HG02588 (cell line): ENCODE measurements at regions not wholly inside any gene's neighbourhood (a gene's known extent, or its start where the extent isn't known, plus 50 kb on each side); places are given as distances from the start of the nearest gene placed in this dataset.
"Not testable (repeated sequence)": the region's sequence is repeated elsewhere in the genome, so short reads cannot be mapped to it uniquely, and the experiment has no call there.

Experiments used
- ATAC-seq: cut with Tn5 transposase; IDR thresholded peaks from one replicate; pipeline ENCODE4 v1.9.1; 2021; ENCODE audit warnings: mild to moderate bottlenecking, moderate library complexity; ENCODE audit not compliant: unreplicated experiment

- ATAC-seq: no peak
Observed at GRCh38 chr10:53357587-53357986, 585.0 kb upstream of the MBL2 start.

- ATAC-seq: no peak
Observed at GRCh38 chr10:53356616-53357349, 584.2 kb upstream of the MBL2 start.

- not testable (repeated sequence) for ATAC-seq
Observed at GRCh38 chr10:53342531-53342930, 569.9 kb upstream of the MBL2 start.

- ATAC-seq: not testable (repeated sequence)
Observed at GRCh38 chr10:53338199-53338598, 565.6 kb upstream of the MBL2 start.

GRCh38 chr10:53335803-53336422 lies 563.3 kb upstream of the MBL2 start:
- not testable (repeated sequence) for ATAC-seq

GRCh38 chr10:53331460-53331859 lies 558.9 kb upstream of the MBL2 start:
- no peak for ATAC-seq

- ATAC-seq: not testable (repeated sequence)
Observed at GRCh38 chr10:53326401-53327305, 554.1 kb upstream of the MBL2 start.

GRCh38 chr10:53325066-53325465 lies 552.5 kb upstream of the MBL2 start:
- no peak for ATAC-seq

GRCh38 chr10:53315709-53316108 lies 543.1 kb upstream of the MBL2 start:
- no peak for ATAC-seq

- no peak for ATAC-seq
Observed at GRCh38 chr10:53314876-53315275, 542.3 kb upstream of the MBL2 start.

- no peak for ATAC-seq
Observed at GRCh38 chr10:53298443-53298842, 525.9 kb upstream of the MBL2 start.

- ATAC-seq: no peak
Observed at GRCh38 chr10:53284615-53285182, 512.1 kb upstream of the MBL2 start.

- ATAC-seq: no peak
Observed at GRCh38 chr10:53276797-53277196, 504.2 kb upstream of the MBL2 start.

GRCh38 chr10:53269482-53269881 lies 496.9 kb upstream of the MBL2 start:
- ATAC-seq: no peak

GRCh38 chr10:53260213-53260612 lies 487.6 kb upstream of the MBL2 start:
- ATAC-seq: no peak

- no peak for ATAC-seq
Observed at GRCh38 chr10:53256623-53257022, 484.0 kb upstream of the MBL2 start.

GRCh38 chr10:53255661-53256205 lies 483.1 kb upstream of the MBL2 start:
- no peak for ATAC-seq

GRCh38 chr10:53253221-53253620 lies 480.6 kb upstream of the MBL2 start:
- ATAC-seq: no peak

- no peak for ATAC-seq
Observed at GRCh38 chr10:53239873-53240272, 467.3 kb upstream of the MBL2 start.

- no peak for ATAC-seq
Observed at GRCh38 chr10:53236941-53237340, 464.4 kb upstream of the MBL2 start.

- ATAC-seq: no peak
Observed at GRCh38 chr10:53233749-53234148, 461.2 kb upstream of the MBL2 start.
